ENCODE measurements at regions not wholly inside any gene's neighbourhood (a gene's known extent, or its start where the extent isn't known, plus 50 kb on each side); places are given as distances from the start of the nearest gene placed in this dataset.

- TF ChIP-seq CTCF (conservative IDR thresholded peaks at IDR 0.05; ENCODE audit: low read depth in 2 of 2) (no peak), POLR2AphosphoS5 (IDR thresholded peaks at IDR 0.05; ENCODE audit: low read depth) (no peak), STAT1 (IDR thresholded peaks at IDR 0.05; ENCODE audit: unreplicated experiment) (no peak)
Measured at GRCh38 chr20:54848262-54848661, 372.9 kb downstream of the DOK5 start.

Measured in GM23338 (cell line).